MM.1S (cell line): ENCODE measurements at regions not wholly inside any gene's neighbourhood (a gene's known extent, or its start where the extent isn't known, plus 50 kb on each side); places are given as distances from the start of the nearest gene placed in this dataset.

Source experiments
- CTCF ChIP-seq: fragments of 300-600 bp; sonication (generic); IDR thresholded peaks from 2 replicates; pipeline ENCODE4 v1.5.1; 2016; ENCODE audit warnings: antibody characterized with exemption, low read length, mixed read lengths
- EZH2phosphoT487 ChIP-seq: fragments of 300-600 bp; sonication (generic); IDR thresholded peaks from 2 replicates; pipeline ENCODE4 v1.6.1; 2018; ENCODE audit warnings: antibody characterized with exemption, low read length

- no peak for TF ChIP-seq CTCF
- TF ChIP-seq EZH2phosphoT487, result no peak
Observed at GRCh38 chr10:10798864-10799192, 218.8 kb upstream of the CELF2 start.
